AG04449 (cell line): ENCODE measurements at regions not wholly inside any gene's neighbourhood (a gene's known extent, or its start where the extent isn't known, plus 50 kb on each side); places are given as distances from the start of the nearest gene placed in this dataset.

Experiments
- CTCF ChIA-PET: fragments of 350-600 bp; formaldehyde crosslinking; extraction: SDS; loops from one replicate; lab custom pipeline; 2021; ENCODE audit warnings: antibody characterized with exemption; lab: Yijun Ruan, JAX
- POLR2A ChIA-PET: fragments of 400-600, 350-600 bp; formaldehyde crosslinking; extraction: SDS; loops from one replicate; lab custom pipeline; 2020; ENCODE audit warnings: antibody characterized with exemption, inconsistent platforms; lab: Yijun Ruan, JAX
- DNase-seq: peaks from one replicate; pipeline ENCODE4 v3.0.0-alpha.2; 2010; ENCODE audit warnings: low read depth, low spot score
- H3K4me3 ChIP-seq: 2 replicates; pipeline ENCODE4 v1.5.1; 2011; ENCODE audit warnings: low read depth, mild to moderate bottlenecking, control low read depth, low read length
- TF ChIP-seq, protein P1 (sequence below): IDR thresholded peaks from one replicate; pipeline ENCODE4 v1.5.1; 2011; ENCODE audit warnings: mild to moderate bottlenecking, moderate library complexity, low read length, control low read depth, inconsistent platforms; ENCODE audit not compliant: insufficient read depth; ENCODE audit errors: missing control alignments

DNA sequence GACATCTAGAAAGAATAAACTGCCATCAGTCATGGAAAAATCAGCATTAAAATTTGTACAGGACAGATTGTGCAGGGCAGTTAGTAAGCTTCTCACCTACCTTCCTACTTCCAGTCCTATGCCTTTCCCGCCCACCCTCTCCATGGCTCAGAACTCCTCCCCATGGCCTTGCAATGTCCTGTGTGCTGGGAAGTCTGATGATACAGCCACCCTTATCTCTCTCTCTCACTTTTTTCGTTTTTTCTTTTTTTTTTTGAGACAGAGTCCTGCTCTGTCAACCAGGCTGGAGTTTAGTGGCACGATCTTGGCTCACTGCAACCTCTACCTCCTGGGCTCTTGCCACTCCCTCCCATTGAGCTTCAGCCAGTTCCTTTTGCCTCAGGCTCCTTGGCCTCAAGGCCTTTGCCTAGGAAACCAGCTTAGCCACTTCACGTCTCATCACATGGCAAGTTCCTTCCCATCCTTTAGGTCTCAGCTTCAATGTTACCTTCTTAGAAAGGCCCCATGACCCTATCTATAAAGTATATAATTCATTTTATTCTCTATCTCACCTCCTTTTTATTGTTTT is 259.7 kb downstream of the NKX6-1 start:
- no peak for DNase-seq
- TF ChIP-seq, protein P1, sequence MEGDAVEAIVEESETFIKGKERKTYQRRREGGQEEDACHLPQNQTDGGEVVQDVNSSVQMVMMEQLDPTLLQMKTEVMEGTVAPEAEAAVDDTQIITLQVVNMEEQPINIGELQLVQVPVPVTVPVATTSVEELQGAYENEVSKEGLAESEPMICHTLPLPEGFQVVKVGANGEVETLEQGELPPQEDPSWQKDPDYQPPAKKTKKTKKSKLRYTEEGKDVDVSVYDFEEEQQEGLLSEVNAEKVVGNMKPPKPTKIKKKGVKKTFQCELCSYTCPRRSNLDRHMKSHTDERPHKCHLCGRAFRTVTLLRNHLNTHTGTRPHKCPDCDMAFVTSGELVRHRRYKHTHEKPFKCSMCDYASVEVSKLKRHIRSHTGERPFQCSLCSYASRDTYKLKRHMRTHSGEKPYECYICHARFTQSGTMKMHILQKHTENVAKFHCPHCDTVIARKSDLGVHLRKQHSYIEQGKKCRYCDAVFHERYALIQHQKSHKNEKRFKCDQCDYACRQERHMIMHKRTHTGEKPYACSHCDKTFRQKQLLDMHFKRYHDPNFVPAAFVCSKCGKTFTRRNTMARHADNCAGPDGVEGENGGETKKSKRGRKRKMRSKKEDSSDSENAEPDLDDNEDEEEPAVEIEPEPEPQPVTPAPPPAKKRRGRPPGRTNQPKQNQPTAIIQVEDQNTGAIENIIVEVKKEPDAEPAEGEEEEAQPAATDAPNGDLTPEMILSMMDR: no peak
- CTCF ChIA-PET: no interaction called here
- POLR2A ChIA-PET: no interaction called here
- H3K4me3 ChIP-seq: no peak overlapping the region

DNA sequence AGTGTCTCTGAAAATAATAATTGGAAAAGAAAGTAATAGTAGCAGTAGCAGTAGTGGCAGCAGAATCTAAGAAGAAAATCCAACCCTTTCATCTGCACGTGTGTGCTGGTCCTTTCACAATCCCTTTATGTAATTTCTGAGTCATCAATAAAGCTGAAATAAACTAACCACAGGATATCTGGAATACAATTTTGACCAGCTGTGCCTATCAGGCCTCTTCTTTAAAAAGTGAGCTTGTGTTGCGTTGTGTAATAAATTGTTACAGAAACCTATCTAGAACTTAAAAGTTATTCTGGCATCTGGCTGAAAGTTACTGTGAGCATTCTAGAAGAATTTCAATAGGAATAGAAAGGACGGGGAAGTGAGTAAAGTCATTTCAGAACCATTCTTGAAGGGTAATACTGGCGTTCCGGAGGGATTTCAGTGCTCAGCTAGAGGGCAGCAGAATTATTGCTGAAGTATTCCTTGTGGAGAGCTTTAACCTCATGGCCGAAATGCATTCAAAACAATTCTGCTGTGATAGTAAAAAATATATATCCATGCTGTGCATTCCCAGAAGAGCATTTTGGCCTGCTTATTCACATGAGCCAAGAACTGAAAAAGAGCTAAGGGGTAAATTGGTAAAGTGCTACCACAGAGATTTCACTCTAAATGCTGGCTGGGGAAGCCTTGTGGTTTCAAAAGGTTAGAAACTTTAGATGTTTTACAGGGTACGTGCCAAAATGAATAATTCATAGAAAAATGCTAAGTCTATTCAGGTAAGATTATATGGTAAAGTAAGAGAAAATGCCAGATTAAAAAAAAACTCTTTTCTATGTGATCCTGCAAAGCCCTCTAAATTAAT is 260.6 kb downstream of the NKX6-1 start:
- ChIA-PET POLR2A (no interaction called here), CTCF (no interaction called here)
- no peak for DNase-seq
- TF ChIP-seq, protein P1: no peak
- no peak overlapping the region for H3K4me3 ChIP-seq

DNA sequence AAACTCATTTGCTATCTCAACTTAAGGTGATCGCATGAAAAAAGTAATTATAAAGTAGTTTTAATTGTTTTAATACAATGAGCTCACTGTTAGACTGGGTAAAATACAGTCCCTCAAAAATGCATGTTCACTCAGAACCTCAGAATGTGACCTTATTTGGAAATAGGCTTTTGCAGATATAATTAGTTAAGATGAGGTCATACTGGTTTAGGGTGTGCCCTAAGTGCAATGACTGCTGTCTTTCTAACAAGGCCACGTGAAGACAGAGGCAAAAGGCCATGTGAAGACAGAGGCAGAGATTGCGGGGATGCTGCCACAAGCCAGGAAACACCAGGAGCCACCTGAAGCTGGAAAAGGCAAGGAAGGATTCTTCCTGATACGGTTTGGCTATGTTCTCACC is 262.1 kb downstream of the NKX6-1 start:
- ChIA-PET CTCF (no interaction called here), POLR2A (no interaction called here)
- H3K4me3 ChIP-seq: no peak overlapping the region
- DNase-seq: no peak
- TF ChIP-seq, protein P1: no peak

DNA sequence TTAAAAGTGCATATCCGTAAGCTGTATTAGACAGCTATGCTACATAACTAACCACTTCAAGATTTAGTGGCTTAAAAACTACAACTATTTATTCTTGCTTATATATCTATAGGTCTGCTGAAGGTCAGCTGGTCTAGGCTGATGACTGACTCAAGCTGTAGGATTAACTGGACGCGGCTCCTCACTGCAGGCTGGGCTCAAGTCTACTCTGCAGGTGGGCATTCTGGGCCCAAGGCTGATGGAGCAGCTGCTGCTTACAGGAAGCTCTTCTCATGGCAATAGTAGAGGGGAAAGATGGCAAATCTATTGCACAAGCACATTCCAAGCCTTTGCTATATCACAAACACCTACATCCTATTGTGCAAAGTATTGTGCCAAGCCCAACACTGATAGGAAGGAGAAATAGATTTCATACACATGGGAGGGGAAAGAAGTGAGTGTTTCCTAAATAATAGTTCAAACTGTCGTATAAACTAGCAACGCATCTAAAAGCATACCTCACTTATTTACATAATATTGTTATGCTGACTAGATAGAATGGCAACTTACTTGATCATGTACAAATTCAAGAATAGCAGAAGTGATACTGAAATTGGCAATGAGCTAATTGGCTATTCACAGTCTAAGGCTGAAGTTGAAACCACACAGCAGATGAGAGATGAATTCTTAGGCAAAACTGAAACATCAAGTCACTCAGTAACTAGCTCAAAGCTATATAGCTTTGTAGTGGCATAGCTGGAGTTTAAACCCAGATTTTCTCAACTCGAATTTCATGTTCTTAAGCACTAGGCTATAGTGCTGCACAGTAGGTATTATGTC is 263.8 kb downstream of the NKX6-1 start:
- CTCF ChIA-PET: interaction anchor here (0.7 kb wide), 1 partner anchor 590 kb away, joined by 4 read pairs; no protein-coding TSS in a partner anchor
- DNase-seq: no peak
- POLR2A ChIA-PET: no interaction called here
- no peak overlapping the region for H3K4me3 ChIP-seq
- TF ChIP-seq, protein P1: no peak

DNA sequence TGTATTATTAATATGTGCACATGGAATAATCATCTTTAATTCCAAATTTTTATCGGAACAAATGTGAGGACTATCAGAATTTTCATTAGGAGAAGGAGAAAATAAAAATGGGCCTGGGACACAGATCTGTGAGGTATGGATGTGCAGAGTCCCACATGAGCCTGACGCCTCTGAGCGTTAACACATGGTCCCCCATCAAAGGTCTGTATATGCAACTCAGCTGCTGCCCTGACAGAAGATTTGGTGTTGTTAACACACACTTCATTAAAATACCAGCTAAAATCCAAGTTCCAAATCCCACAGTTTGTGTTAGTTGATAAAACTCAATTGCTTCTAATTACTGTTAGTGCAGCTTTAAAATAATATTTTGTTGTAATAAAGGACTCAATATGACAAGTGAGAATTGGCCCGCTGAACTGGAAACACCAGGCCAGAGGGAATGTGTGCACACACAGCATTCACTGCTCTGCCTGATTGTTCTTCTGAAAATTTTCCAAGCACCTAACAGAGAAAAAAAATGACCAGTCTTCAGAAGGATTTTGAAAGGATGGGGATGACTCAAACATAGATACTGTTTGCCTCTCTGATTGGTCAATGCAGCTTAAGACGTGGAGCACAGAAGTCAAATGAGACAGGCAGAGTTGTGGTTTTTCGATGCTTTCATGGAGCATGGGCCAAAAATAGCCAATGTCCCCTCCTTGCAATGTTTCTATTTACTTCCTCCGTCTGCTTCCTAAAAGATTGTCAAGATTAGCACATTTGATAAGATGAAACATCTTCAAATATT is 266.6 kb downstream of the NKX6-1 start:
- TF ChIP-seq, protein P1: no peak
- ChIA-PET CTCF (no interaction called here), POLR2A (no interaction called here)

More for the DNA sequence above, 266.6 kb downstream of the NKX6-1 start:
- DNase-seq: no peak
- H3K4me3 ChIP-seq: no peak overlapping the region
